HG03095 (cell line): ENCODE measurements at regions not wholly inside any gene's neighbourhood (a gene's known extent, or its start where the extent isn't known, plus 50 kb on each side); places are given as distances from the start of the nearest gene placed in this dataset.
"Not testable (repeated sequence)": the region's sequence is repeated elsewhere in the genome, so short reads cannot be mapped to it uniquely, and the experiment has no call there.

Experiments used
- ATAC-seq: cut with Tn5 transposase; IDR thresholded peaks from one replicate; pipeline ENCODE4 v1.9.1; 2021; ENCODE audit warnings: moderate library complexity; ENCODE audit not compliant: unreplicated experiment

DNA sequence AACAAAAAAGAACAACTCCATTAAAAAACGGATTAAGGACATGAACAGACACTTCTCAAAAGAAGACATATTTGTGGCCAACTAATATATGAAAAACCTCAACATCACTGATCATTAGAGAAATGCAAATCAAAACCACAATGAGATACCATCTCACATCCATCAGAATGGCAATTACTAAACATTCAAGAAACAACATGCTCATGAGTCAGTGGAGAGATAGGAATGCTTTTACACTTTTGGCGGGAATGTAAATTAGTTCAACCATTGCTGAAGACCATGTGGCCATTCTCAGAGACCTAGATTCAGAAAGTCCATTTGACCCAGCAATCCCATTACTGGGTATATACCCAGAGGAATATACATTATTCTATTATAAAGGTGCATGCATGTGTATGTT, 1442.6 kb upstream of the B3GALT2 start:
- no peak for ATAC-seq

DNA sequence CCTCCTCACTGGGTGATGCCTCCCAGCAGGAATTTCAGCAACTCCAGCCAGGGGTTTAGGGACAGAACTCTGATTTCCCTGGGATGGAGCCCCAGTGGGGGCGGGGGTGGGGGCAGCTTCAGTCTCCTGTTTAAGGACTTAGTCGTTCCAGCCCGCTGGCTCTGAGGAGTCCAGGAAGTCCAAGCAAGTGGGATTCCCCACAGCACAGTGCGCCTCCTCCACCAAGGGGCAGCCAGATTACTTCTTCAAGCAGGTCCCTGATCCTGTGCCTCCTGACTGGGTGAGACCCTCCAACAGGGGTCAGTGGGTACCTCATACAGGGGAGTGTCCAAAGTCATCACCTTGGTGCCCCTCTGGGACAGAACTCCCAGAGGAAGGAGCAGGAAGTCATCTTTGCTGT, 1438.4 kb upstream of the B3GALT2 start:
- no peak for ATAC-seq

DNA sequence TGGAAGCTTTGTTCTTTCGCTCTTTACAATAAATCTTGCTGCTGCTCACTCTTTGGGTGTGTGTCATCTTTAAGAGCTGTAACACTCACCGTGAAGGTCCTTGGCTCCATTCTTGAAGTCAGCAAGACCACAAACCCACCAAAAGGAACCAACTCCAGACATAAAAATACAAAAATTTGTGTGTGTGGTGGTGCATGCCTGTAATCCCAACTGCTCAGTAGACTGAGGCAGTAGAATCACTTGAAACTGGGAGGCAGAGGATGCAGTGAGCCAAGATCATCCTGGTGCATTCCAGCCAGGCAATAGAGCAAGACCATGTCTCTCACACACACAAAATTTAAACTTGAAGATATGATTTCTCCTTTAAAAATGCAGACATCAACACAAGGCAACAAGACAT, 1431.7 kb upstream of the B3GALT2 start:
- no peak for ATAC-seq

DNA sequence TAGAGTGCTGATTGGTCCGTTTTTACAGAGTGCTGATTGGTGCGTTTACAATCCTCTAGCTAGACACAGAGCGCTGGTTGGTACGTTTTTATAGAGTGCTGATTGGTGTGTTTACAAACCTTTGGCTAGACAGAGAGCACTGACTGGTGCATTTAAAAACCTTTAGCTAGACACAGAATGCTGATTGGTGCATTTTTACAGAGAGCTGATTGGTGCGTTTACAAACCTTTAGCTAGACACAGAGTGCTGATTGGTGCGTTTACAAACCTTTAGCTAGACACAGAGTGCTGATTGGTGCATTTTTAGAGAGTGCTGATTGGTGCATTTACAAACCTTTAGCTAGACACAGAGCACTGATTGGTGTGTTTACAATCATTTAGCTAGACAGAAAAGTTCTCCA, 1430.9 kb upstream of the B3GALT2 start:
- not testable (repeated sequence) for ATAC-seq

DNA sequence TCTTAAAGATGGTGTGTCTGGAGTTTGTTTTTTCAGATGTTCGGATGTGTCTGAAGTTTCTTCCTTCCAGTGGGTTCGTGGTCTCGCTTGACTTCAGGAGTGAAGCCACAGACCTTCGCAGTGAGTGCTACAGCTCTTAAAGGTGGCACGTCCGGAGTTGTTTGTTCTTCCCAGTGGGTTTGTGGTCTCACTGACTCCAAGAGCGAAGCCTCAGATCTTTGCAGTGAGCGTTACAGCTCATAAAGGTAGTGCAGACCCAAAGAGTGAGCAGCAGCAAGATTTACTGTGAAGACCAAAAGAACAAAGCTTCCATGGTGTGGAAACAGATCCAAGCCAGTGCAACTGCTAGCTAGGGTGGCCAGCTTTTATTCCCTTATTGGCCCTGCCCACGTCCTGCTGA, 1430.4 kb upstream of the B3GALT2 start:
- ATAC-seq: no peak

DNA sequence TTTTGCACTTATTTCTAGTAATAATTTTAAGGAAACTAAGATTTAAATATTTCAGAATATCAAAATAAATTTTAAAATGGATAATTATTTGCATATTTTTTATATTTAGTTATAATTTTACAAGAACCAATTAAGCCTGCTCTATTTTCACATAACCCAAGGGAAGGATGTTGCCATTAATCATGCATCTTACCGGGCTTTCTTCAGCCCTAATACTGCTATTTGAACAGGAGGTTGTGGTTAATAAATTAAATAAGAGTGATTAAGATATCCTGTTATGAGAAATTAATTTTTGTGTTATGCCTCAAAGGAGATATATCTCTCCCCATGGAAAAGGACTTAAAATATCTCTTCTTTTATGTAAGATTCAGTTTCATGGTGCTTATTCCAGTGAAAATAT, 1415.8 kb upstream of the B3GALT2 start:
- ATAC-seq: no peak

DNA sequence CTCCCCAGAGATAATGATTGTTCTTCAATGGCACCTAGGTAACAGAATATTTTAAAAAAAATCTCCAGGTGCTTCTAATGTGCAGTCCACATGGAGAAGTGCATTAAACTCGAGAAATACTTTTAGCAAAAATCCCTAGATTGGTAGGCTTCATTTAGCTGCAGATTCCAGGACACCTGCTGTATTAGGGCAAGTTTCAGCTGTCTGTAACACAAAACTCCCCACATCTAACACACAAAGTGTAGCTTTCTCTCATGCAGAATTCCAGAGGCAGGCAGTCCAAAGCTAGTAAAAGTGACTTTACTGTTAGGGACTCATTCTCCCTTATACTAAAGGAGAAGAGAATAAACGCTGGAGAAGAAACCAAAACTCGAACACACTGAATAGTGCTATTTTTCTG, 1414.3 kb upstream of the B3GALT2 start:
- ATAC-seq: no peak

DNA sequence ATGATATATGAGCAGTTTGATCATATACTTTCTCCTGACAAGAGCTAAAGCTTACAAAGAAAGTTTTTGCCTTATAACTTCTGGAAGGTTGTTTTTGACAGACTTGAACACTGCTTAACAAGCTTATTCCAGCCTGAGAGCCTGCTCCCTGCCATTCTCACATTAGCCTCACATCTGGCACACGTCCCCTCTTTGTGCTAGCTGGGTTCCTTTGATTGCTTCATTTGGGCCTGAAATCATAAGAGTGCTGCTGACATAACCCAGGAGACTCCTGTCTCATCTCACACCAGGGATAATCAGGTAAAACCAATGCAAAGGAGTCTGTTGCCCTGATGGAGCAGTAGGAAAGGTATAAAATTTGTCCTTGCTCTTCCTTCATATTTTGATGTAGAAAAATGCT, 1411.7 kb upstream of the B3GALT2 start:
- ATAC-seq: no peak

DNA sequence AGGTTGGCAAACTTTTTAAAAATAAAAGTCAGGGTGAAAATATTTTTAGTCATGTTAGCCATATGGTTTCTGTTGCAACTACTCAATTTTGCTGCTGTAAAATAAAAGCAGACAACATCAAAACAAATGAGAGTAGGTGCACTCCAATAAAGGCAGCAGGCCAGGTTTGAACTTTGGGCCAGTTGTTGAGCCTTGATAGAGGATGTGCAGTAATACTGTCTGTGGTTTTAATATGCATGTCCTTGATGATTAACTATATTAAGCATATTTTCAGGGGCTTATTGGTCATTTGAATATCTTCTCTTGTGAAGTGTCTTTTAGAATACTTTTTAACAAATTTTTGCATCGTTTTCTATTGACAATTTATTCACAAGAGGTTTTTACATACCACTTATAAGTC, 1399.9 kb upstream of the B3GALT2 start:
- no peak for ATAC-seq

DNA sequence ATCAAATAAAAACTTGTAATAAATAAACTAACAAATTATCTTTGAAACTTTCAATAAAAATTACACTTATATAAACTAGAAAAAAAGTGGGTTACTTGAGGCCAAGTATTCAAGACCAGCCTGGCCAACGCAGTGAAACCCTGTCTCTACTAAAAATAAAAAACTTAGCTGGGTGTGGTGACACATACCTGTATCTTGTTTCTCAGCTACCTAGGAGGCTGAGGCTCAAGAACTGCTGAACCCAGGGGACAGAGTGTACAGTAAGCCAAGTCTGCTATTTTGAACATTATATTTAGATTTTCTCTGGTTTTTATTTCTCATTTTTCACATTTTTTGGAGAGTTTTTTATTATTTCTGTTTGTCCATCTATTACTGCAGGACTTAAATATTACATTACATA, 1397.6 kb upstream of the B3GALT2 start:
- no peak for ATAC-seq

DNA sequence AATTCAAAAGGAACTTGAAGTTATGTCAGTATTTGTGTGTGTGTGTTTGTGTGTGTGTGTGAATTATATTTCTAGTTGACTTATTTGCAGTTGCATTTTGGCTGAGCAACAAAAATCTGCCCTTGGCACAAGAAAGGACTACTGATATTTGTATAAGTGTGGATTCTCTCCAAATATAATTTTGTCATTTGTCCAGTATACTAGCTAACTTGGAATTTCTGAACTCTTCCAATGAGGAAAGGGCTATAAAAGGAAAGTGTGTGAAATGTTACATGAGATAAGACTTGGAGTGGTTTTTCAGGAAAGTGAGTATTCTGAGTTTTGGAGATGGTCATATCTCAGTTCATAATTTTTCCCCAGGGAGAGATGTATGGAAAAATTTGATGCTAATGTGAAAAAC, 1384.1 kb upstream of the B3GALT2 start:
- no peak for ATAC-seq

DNA sequence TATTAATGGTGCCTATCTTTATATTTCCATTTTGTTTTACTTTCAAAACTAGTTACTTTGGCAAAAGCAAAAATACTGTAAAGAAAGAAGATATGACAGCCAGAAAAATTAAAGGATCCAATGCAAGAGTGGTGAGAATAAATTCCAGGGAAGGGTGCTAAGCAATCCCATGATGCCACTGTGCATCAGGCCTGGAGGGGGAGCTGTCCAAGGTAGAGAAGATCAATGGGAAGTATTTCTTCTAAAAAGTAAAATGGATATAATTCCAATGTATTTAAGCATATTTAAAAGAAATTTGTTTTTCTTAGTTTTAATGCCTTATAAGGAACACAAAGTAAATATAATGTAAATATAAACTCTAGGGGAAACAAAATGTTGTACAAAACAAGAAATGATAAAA, 1382.2 kb upstream of the B3GALT2 start:
- ATAC-seq: no peak

DNA sequence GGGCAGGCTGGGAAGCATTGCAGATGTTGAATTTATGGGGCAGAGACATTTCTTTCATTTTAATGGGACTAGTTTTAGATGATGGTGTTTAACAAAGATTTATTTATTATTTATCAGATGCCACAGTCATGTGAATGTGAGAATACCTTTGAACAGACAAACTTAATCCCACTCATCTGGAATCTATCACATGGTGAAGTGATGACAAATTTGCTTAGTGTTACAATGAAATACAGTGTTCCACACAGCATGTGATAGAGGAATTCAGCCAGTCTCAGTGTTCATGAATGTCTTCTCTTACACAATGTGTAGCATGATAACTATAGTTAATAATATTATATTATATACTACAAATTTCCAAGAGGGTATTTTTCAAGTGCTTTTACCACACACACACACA, 1361.7 kb upstream of the B3GALT2 start:
- ATAC-seq: no peak

DNA sequence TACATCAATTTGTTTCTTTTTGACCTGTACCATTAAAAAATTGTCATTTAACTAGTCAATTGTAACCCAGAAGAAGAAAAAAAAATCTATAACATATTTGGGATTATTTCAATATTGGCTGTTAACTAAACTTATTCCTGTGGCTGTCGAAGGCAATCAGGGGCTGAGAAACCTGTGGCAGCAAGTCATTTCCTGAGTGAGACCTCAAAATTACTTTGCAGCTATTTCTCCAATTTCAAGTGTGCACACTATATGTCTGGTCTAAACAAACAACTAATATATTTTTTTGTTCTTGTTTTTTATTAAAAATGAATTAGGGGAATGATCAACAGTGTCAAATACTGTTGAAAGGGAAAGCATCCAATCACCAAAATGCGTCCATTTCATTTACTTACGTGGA, 1357.6 kb upstream of the B3GALT2 start:
- ATAC-seq: no peak

DNA sequence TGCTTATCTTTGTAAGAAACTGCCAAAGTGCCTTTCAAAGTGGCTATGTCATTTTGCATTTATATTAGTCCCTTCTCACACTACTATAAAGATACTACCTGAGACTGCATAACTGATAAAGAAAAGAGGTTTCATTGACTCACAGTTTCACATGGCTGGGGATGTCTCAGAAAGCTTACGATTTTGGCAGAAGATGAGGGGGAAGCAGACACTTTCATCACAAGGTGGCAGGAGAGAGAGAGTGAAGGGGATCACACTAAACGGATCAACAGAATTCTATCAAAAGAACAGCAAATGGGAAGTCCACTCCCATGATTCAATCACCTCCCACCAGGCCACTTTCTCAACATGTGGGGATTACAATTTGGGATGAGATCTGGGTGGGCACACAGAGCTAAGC, 1352.0 kb upstream of the B3GALT2 start:
- ATAC-seq: no peak

DNA sequence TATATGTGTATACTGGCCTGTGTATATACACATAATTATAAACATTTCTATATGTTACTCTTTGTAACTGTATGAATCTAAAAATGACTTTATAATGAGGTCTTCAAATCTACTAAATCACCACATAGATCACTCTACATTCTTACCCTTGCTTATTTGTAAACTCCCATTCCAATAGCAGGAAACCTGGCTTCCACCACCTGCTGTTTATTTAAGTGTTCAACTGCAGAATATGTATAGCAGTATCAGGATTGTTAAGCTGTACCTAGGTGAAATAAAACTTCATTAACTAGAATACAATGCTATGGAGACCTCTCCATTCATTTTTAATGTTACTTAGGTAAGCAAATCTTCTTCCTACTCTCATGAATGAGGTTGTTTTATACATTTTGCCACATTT, 1351.1 kb upstream of the B3GALT2 start:
- no peak for ATAC-seq

DNA sequence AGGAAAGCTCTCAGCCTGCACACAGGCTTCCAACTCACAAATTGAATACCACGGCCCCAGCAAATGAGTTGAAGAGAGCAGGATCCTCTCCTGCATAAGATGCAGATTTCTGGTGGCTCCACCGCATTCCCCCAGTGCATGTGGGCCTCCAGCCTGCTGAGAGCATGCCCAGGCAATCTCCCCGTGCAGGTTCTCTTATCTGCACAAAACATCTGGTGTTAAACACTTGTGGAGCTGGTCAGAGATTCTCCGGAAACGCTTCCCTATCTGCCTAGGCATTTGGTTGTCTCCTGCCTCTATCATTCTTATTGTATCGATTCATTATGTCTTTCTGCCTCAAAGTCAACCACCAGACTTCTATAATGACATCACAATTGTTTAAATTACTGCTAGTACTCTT, 1349.0 kb upstream of the B3GALT2 start:
- no peak for ATAC-seq

DNA sequence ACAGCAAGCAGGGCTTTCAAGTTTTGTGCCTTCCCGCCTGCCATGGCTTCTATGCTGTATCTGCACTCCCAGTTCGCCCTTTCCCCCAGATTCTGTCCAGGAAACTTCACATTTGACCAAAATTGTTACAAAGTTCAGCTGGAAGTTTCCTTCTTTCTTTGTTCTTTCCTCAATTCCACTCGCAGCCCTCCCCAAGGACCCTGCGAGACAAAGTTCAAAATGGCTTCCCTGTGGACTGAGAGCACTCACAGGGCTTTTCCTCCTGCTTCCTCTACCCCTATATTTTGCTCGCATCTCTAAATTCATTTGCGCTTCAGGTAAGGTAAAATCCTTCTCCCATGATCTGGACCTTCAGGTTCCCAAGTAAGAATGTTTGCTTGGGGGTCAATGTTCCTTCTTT, 1348.4 kb upstream of the B3GALT2 start:
- ATAC-seq: no peak

DNA sequence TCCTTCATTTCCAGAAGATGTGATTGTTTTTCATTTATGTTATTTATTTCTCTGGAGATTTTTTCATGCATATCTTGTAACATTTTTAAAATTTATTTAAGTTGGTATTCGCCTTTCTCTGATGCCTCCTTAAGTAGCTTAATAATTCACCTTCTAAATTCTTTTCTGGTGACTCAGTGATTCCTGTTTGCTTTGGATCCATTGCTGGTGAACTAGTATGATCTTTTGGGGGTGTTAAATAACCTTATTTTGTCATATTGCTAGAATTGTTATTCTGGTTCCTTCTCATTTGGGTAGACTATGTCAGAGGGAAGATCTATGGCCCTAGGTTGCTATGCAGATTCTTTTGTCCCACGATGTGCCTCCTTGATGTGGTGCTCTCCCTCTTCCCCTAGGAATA, 1347.2 kb upstream of the B3GALT2 start:
- ATAC-seq: no peak

DNA sequence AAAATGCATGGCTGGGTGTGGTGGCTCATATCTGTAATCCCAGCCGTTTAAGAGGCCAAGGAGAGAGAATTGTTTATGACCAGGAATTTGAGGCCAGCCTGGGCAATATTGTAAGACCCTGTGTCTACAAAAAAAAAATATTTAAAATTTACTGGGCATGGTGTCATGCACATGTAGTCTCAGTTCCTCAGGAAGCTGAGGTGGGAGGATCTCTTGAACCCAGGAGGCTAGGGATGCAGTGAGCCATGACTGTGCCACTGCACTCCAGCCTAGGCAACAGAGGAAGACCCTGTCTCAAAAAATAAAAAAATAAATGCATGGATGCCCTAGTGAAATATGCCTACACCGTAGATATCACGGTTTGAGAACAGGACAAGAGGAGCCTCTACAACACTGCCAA, 1331.2 kb upstream of the B3GALT2 start:
- no peak for ATAC-seq

DNA sequence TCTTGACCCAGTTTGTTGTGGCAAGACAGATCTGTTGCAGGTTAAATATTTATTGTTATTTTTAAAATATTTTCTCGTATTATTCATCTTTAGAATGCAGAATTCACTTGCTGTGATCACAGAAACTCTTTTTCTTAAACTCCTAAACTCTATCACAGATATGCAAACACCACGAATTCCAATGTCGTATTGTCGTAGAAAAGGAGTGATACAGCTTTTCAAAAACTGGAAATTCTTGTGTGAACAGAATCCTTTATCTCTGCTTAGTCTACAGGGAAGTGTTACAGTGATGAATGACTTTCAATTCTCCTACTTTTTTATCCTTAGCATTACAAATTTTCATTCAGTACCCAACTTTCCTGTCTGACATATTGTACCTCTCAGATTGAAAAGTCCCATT, 1329.5 kb upstream of the B3GALT2 start:
- ATAC-seq: no peak

DNA sequence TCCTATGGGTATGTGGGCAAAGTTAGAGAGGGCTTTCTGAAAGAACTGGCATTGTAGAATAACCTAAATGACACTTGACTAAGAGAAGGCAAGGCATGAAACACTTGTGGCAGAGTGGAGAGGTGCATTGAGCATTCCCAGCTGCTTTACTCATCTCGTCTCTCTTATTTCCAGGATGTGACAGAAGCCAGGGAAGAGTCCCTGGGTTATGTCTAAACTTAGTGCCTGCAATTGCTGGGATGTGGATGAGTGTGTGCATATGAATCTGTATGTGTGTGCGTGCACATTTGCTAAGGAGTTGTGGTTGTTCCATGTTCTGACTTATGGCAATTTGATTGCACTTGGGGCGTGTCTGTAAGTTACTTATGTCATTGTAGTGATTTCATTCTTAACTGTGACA, 1326.5 kb upstream of the B3GALT2 start:
- ATAC-seq: no peak

DNA sequence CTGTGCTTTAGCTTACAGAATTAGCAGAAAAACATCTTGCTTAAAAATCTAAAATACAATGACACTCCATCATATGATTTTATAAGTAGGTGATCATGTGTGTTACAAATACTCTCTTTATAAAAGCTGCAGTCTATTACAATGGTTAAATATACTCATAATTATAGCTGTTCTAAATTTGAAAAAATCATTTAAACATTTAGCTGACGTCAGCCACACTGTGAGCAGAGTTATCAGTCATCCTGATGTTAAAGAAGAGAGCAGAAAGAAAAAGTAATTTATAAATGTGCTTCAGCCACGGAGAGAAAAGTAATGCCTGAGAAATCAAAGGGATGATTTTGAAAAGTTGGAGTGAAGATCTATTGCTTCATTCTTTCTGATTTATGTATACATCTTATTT, 1325.9 kb upstream of the B3GALT2 start:
- ATAC-seq: no peak

DNA sequence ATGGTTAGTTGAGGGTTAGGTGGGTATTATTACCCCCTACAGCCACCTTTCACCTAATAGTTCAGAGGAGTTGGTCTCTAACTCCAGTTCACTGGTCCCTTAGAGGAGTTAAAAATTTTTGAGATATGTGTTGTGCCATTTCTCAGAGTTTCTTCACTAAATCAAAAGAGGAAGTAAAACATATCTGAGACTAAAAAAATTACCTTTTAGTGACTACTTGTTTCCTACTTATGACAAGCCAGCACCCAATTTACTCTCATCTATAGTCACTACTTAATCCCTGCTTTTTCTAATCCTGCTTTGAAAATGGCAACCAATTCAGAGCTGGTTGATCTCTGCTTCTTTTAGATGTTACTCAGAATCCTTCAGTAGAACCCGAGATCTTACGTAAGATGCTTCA, 1316.8 kb upstream of the B3GALT2 start:
- ATAC-seq: no peak
